ELR (cell line): ENCODE measurements at regions not wholly inside any gene's neighbourhood (a gene's known extent, or its start where the extent isn't known, plus 50 kb on each side); places are given as distances from the start of the nearest gene placed in this dataset.
A peak's percentile ranks its signal among the peaks of the same experiment; 100 is the strongest.

ENCODE experiments used
- DNase-seq: peaks from one replicate; pipeline ENCODE4 v3.0.0-alpha.2; 2015; ENCODE audit warnings: low read depth

- DNase-seq, result peak; percentile 91
These were observed 51.1 kb upstream of the EED start for GRCh38 chr11:86193297-86194095.

GRCh38 chr11:86192519-86193257 lies 51.9 kb upstream of the EED start:
- DNase-seq, result no peak

DNA sequence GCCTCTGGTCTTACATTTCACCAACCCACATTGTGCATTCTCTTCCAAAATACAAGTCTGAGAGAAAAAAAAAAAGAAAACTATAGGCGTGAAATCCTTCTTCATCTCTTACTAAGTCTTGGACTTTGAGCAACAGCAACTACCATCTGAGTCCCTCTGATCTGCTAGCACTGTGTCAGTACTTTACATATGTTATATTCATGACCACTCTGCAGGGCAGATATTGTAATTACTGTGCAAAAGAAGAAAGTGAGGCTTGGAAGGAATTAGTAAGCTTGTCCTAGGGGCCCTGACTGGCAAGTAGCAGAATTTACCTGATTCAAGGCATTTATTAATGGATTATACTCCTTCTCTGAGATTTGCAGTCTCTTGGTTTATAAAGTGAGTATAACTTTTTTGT lies 52.7 kb upstream of the EED start:
- no peak for DNase-seq

DNA sequence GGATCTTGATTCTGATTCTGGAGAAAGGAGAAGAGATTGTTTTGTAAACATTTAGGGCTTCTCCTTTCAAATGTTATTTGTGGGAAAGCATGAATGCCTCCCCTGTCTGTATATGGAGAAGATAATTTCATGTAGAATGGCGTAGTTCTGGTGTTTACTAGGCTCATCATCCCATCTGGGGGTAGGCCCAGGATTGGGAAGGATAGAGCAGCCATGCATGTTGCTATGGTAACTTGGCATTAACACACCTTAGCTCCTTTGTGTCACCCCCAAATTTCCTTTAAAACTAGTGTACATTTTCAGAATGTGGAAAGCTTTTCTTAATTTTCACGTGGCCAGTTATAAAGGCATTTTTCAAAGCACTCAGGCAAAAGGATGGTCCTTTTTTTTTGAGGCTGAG lies 57.5 kb upstream of the EED start:
- DNase-seq, result no peak

GRCh38 chr11:86186386-86186785 lies 58.2 kb upstream of the EED start:
- no peak for DNase-seq

DNA sequence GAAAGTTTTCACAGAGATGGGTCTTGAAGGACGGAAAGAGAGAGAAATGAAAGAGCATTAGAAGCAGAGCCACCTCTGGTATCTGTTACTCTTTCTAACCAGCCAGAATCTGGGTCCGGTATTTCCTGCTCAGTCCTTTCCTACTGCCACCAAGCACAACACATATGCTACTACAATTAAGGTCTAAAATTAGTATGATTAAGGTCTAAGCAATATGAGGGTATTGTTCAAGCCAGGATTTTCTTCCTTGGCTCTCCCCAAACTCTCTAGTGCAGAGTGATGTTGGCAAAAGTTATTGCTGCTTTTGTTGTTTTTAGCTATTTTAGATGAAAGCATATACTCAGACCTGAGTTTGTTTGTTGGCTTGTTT lies 59.2 kb upstream of the EED start:
- DNase-seq, result no peak

- no peak for DNase-seq
These were observed 59.7 kb upstream of the EED start for GRCh38 chr11:86184728-86185380.

- DNase-seq, result peak; percentile 65
These were observed 60.9 kb upstream of the EED start for GRCh38 chr11:86183694-86184093.

DNA sequence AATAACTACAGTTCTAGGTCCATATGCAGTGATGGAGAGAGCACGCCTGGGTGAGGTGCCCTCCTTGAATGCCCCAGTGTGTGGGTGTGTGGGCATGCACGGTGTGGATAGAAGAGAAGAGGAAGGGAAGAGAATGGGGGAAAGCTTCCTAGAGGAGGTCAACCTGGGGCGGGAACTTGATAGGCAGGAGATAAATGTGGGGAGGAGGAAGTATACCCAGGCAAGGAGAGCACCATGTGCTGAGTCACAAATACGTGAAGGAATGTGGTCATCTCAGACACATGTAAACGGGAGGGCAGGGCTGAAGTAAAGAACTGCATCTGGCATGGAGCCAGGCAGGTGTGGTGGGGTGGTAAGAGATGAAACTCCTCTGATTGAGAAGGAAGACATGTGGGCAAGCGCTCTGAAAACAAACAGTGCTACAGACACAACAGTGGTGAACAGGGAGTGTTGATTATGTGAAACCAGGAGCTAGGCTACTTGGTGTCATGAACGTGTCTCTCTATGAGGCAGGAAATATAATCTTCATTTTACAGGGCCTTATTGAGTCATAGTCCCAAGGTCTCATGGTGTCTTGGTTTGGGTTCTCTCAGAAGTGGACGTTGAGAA lies 61.5 kb upstream of the EED start:
- peak; percentile 58 for DNase-seq

GRCh38 chr11:86181379-86181778 lies 63.2 kb upstream of the EED start:
- DNase-seq, result no peak

DNA sequence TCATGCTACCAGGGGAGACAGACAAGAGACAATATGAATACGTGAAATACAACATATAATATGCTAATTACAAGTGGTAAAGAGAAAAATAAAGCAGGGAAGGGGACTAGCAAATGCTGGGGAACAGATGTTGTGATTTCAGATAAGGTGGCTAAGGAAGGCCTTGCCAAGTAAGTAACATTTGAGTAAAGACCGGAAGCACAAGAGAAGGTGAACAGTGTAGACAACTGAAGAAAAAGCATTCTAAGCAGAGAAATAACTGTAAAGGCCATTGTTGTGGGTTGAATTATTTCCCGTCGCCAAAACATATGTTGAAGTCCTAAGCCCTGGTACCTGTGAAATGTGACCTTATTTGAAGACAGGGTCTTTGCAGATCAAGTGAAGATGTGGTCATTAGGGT lies 63.7 kb upstream of the EED start:
- DNase-seq, result no peak

DNA sequence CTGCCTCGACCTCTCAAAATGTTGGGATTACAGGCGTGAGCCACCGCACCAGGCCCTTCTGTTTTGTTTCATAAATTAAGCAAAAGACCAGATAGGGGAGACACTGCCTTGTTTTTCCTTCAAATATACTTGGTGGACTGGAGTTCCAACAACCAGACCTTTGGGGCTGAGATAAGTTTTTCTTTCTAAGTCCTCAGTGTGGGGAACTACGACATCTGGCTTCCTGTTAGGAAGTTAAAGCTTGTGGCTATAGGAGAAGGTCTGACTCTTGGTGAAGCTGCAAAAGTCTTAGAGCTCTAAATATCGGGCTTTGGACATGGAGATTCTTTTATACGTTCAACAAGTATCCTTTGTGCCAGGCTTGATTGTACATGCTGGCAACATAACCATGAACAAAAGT lies 64.1 kb upstream of the EED start:
- DNase-seq, result no peak

DNA sequence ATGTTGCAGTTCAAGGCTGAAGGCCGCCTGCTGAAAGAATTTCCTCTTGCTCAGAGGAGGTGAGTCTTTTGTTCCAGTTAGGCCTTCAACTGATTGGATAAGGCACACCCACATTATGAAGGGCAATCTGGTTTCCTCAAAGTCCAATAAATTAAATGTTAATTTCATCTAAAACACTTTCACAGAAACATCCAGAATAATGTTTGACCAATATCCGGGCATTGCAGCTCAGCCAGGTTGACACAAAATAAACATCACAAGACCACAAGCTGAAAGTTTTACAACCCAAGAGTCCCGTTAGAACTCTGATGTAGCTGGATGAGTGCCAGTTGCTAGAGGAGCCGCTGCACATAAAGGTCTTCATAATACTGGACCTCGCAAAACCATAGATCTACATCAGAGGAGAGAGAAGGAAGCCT lies 64.9 kb upstream of the EED start:
- DNase-seq, result no peak

GRCh38 chr11:86177302-86177701 lies 67.3 kb upstream of the EED start:
- no peak for DNase-seq

- DNase-seq, result peak; percentile 49
These were observed 68.2 kb upstream of the EED start for GRCh38 chr11:86176165-86176884.

- no peak for DNase-seq
These were observed 68.9 kb upstream of the EED start for GRCh38 chr11:86175626-86176025.

DNA sequence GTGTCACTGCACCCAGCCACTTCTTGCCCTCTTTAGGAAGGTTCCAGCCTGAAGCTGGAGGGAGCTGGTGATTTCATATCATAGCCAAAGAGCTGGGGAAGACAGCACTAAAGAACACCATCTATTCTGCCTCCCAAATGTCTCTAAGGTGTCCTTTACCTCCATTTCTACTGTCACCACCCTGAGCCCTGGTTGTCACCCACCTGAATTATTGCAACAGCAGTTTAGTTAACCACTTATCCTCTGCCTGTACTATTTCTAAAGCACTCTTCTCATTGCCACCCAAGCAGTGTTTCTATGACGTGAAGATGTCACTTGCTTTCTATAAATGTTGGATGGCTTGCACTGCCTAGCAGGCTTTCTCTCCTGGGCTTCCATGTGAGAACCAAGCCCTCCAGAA lies 69.4 kb upstream of the EED start:
- DNase-seq, result no peak

GRCh38 chr11:86174101-86175046 lies 70.2 kb upstream of the EED start:
- peak; percentile 94 for DNase-seq

GRCh38 chr11:86172894-86173293 lies 71.7 kb upstream of the EED start:
- DNase-seq, result peak; percentile 85

GRCh38 chr11:86171627-86172026 lies 72.9 kb upstream of the EED start:
- no peak for DNase-seq
